ENCODE measurements at regions not wholly inside any gene's neighbourhood (a gene's known extent, or its start where the extent isn't known, plus 50 kb on each side); places are given as distances from the start of the nearest gene placed in this dataset.

DNA sequence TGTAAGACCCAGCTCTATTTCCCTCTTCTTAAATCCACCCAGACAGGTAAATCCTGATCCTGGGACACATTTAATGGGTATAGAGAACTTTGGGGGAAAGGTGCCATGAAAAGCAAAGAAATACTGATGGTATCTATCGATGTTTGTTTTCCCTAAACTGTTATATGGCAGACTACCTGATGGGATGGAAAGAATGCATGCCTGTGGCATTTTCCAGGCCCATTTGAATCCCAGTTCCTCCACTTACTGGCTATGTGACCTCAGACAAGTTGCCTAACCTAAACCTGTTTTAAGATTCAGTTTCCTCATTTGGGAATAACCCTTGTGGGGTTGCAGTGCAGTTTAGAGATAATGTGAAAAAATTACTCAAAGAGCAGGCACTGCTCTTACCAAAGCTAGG lies 404.5 kb downstream of the FUT8 start:
- Histone ChIP-seq H3K9me3 (ENCODE audit: control insufficient read depth, insufficient read depth, low read length) (no peaks in the 10 kb centered on the region), H3K36me3 (ENCODE audit: control insufficient read depth, insufficient read depth, low read length) (no peaks in the 10 kb centered on the region), H3K4me3 (ENCODE audit: low read length) (no peak overlapping the region), H3K27me3 (ENCODE audit: control insufficient read depth, insufficient read depth, low read length) (no peaks in the 10 kb centered on the region), H3K27ac (ENCODE audit: low read length) (no peak overlapping the region), H3K4me1 (ENCODE audit: control insufficient read depth, insufficient read depth, low read length) (peaks cover 15% of the 10 kb centered on the region)
- no peak overlapping the region for H3K27ac Mint-ChIP-seq
- TF ChIP-seq, protein P1, sequence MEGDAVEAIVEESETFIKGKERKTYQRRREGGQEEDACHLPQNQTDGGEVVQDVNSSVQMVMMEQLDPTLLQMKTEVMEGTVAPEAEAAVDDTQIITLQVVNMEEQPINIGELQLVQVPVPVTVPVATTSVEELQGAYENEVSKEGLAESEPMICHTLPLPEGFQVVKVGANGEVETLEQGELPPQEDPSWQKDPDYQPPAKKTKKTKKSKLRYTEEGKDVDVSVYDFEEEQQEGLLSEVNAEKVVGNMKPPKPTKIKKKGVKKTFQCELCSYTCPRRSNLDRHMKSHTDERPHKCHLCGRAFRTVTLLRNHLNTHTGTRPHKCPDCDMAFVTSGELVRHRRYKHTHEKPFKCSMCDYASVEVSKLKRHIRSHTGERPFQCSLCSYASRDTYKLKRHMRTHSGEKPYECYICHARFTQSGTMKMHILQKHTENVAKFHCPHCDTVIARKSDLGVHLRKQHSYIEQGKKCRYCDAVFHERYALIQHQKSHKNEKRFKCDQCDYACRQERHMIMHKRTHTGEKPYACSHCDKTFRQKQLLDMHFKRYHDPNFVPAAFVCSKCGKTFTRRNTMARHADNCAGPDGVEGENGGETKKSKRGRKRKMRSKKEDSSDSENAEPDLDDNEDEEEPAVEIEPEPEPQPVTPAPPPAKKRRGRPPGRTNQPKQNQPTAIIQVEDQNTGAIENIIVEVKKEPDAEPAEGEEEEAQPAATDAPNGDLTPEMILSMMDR (IDR thresholded peaks at IDR 0.05): no peak
- no peak overlapping the region for H3K4me3 Mint-ChIP-seq
- 100% methylated on average over 1 of the region's 1 CpG for WGBS (ENCODE audit: insufficient coverage)
- ATAC-seq: no peak
- no peaks in the 10 kb centered on the region for H3K27me3 Mint-ChIP-seq (ENCODE audit: low read depth in 2 of 2)
- H3K9me3 Mint-ChIP-seq: no peaks in the 10 kb centered on the region
- DNase-seq: no peak
- intact Hi-C loops (cut with micrococcal nuclease): loop anchor here (5.0 kb wide), 1 partner anchor 140 kb away; no protein-coding TSS in a partner anchor
- H3K4me1 Mint-ChIP-seq: no peaks in the 10 kb centered on the region
- H3K36me3 Mint-ChIP-seq: no peaks in the 10 kb centered on the region

DNA sequence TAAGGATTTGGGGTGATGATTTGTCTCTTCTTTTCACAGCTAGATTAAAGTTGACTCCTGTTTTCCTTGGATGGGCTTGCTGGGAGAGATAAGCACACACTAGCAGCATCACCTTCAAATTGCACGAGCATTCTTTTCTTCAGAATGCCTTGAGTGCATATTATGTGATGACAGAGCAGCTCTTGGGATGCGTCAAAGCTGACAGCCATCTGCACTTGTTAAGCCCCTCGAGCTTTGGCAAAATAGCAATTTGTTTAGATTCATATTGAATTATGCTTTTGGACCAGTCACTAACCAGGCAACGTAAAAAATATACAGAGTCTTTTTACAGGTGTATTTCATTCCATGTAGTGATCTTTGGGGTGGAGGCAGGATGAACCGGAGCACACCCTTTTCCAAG lies 407.0 kb downstream of the FUT8 start:
- H3K9me3 ChIP-seq (ENCODE audit: control insufficient read depth, insufficient read depth, low read length): no peaks in the 10 kb centered on the region
- H3K4me1 ChIP-seq (ENCODE audit: control insufficient read depth, insufficient read depth, low read length): peaks cover 15% of the 10 kb centered on the region
- H3K36me3 ChIP-seq (ENCODE audit: control insufficient read depth, insufficient read depth, low read length): no peaks in the 10 kb centered on the region
- Mint-ChIP-seq H3K27ac (no peak overlapping the region), H3K4me3 (no peak overlapping the region), H3K27me3 (ENCODE audit: low read depth in 2 of 2) (no peaks in the 10 kb centered on the region), H3K9me3 (no peaks in the 10 kb centered on the region), H3K4me1 (peaks cover 3% of the 10 kb centered on the region in 2 donors), H3K36me3 (no peaks in the 10 kb centered on the region)
- no peak for DNase-seq
- TF ChIP-seq, protein P1 (IDR thresholded peaks at IDR 0.05): no peak
- ATAC-seq: no peak
- no peak overlapping the region for H3K4me3 ChIP-seq (ENCODE audit: low read length)
- H3K27ac ChIP-seq (ENCODE audit: low read length): no peak overlapping the region
- H3K27me3 ChIP-seq (ENCODE audit: control insufficient read depth, insufficient read depth, low read length): no peaks in the 10 kb centered on the region
- intact Hi-C loops (cut with micrococcal nuclease): loop anchor here (5.0 kb wide), 1 partner anchor 138 kb away; no protein-coding TSS in a partner anchor
- WGBS (ENCODE audit: insufficient coverage): 96% methylated on average over 4 of the region's 5 CpGs

DNA sequence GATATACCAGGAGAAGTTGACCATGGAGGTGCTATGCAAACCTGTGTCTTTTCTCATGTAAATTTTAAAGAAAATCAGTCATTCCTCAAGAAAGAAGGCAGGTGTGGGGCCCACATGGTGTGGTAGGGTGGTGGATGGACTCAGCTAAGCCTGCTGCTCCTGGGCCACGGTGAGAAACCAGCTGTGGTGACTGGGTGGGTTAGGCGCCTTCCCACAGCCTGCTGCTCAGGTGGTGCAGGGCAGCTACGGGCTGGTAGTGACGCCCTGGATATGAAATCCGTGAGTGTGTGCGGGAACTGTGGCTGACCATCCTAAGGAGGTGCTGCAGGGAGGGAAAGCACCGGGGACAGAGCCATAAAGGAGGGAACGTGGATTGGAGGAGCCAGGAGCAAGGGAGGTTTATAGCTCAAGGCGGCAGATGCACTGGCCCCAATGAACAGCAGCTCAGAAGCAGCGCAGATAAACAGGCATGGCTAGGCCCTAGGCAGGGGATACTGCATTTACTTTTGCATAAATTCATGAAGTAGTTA lies 408.8 kb downstream of the FUT8 start:
- no peak overlapping the region for H3K4me3 Mint-ChIP-seq

More for the DNA sequence above, 408.8 kb downstream of the FUT8 start:
- peaks cover 6% of the 10 kb centered on the region in 2 donors for H3K4me1 Mint-ChIP-seq
- no peaks in the 10 kb centered on the region for H3K36me3 Mint-ChIP-seq
- 49% methylated on average over 10 of the region's 10 CpGs for WGBS (ENCODE audit: insufficient coverage)
- Histone ChIP-seq H3K27ac (ENCODE audit: low read length) (no peak overlapping the region), H3K4me3 (ENCODE audit: low read length) (no peak overlapping the region), H3K9me3 (ENCODE audit: control insufficient read depth, insufficient read depth, low read length) (no peaks in the 10 kb centered on the region), H3K36me3 (ENCODE audit: control insufficient read depth, insufficient read depth, low read length) (no peaks in the 10 kb centered on the region), H3K27me3 (ENCODE audit: control insufficient read depth, insufficient read depth, low read length) (no peaks in the 10 kb centered on the region), H3K4me1 (ENCODE audit: control insufficient read depth, insufficient read depth, low read length) (peaks cover 15% of the 10 kb centered on the region)
- DNase-seq: no peak
- ATAC-seq: peak in 1 of 3 donors; percentile 60
- TF ChIP-seq, protein P1 (IDR thresholded peaks at IDR 0.05): no peak
- intact Hi-C loops (cut with micrococcal nuclease): loop anchor here (10.0 kb wide), 1 partner anchor 656 kb away; no protein-coding TSS in a partner anchor
- H3K27ac Mint-ChIP-seq: no peak overlapping the region
- no peaks in the 10 kb centered on the region for H3K27me3 Mint-ChIP-seq (ENCODE audit: low read depth in 2 of 2)
- H3K9me3 Mint-ChIP-seq: no peaks in the 10 kb centered on the region

Measured in natural killer cell (primary cell).